B cell (primary cell): ENCODE measurements at regions not wholly inside any gene's neighbourhood (a gene's known extent, or its start where the extent isn't known, plus 50 kb on each side); places are given as distances from the start of the nearest gene placed in this dataset.

Source experiments
- CTCF ChIP-seq: fragments of 200-600 bp; IDR thresholded peaks from one replicate; pipeline ENCODE4 v1.8.0; 2022; ENCODE audit warnings: antibody characterized with exemption, mild to moderate bottlenecking
- EZH2 ChIP-seq: IDR thresholded peaks from 2 replicates; pipeline ENCODE4 v1.6.1; 2012; ENCODE audit warnings: borderline replicate concordance, low read depth, mild to moderate bottlenecking, moderate library complexity, low read length; ENCODE audit not compliant: insufficient read depth, poor library complexity, severe bottlenecking

DNA sequence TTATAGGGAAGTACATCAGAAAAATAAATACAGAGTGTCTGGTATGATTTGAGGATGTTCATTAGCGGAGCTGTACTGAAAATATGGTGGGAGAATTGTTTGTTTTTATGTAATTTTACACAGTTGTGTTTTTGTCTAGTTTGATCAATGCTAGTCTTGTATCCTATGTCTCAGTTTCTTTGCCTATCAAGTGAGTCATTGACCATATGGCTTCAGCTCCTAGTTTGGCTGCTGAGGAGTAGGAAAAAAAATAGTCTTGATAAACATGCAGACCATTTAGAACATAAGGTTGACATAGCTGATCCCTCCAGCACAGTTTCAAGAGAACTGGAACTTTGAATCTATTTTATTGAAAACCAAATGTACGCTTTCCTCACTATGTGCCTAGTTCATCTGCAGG, 1292.1 kb upstream of the FLRT2 start:
- TF ChIP-seq CTCF: no peak
- no peak for TF ChIP-seq EZH2
